ENCODE measurements at regions not wholly inside any gene's neighbourhood (a gene's known extent, or its start where the extent isn't known, plus 50 kb on each side); places are given as distances from the start of the nearest gene placed in this dataset.

- Mint-ChIP-seq H3K4me3 (no peak overlapping the region), H3K9me3 (no peaks in the 10 kb centered on the region), H3K36me3 (no peaks in the 10 kb centered on the region), H3K27ac (no peak overlapping the region), H3K27me3 (peaks cover 0 to 9% of the 10 kb centered on the region in 2 donors), H3K4me1 (no peaks in the 10 kb centered on the region)
- ATAC-seq (replicated peaks) = no peak
- DNase-seq = no peak
Measured at GRCh38 chr7:54860003-54860775, 101.2 kb upstream of the SEC61G start.

DNA sequence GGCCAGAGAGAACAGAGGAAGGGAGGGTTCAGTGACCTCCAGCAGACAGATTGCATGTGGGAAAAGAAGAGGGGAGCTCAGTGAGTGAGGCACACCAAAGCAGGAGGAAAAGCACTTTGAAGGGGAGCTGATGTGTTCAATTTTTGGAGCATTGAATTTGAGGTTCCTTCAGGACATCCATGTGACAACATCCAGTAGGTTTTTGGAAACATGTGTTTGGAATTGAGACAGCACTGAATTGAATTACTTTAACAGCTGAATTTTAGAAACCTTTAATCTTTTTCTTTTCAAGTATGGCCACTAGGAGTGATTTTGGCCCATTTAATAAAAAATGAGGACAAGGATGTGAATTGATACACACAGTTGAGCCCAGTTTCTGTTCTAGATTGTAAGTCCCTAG lies 101.8 kb upstream of the SEC61G start:
- no peaks in the 10 kb centered on the region for H3K9me3 Mint-ChIP-seq
- H3K27ac Mint-ChIP-seq = no peak overlapping the region
- ATAC-seq (replicated peaks) (no peak), DNase-seq (no peak)
- H3K36me3 Mint-ChIP-seq = no peaks in the 10 kb centered on the region
- no peak overlapping the region for H3K4me3 Mint-ChIP-seq
- peaks cover 0 to 9% of the 10 kb centered on the region in 2 donors for H3K27me3 Mint-ChIP-seq
- H3K4me1 Mint-ChIP-seq = no peaks in the 10 kb centered on the region

DNA sequence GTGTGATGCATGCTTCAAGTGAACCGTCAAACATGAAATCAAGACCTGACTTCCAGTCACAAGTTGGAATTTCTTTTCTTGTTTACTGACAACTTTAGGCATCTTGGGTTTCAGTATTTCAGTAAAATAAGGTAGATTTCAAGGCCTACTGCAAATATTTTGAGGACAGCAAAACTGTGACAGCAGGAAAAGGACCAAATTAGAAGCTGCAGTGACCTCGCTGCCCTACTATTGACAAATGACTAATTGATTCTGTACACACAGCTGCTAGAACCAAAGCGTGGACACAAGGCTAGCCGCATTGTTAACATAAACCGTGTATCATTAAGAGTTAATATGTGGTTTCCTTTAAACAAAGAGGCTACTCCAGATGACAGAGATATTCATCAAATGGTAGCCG lies 105.7 kb upstream of the SEC61G start:
- Mint-ChIP-seq H3K36me3 (no peaks in the 10 kb centered on the region), H3K4me1 (no peaks in the 10 kb centered on the region), H3K27ac (no peak overlapping the region), H3K4me3 (no peak overlapping the region), H3K9me3 (no peaks in the 10 kb centered on the region), H3K27me3 (no peaks in the 10 kb centered on the region)
- ATAC-seq (replicated peaks) = no peak
- no peak for DNase-seq

GRCh38 chr7:54869523-54869922 lies 110.5 kb upstream of the SEC61G start:
- no peak overlapping the region for H3K27ac Mint-ChIP-seq
- ATAC-seq (replicated peaks) (no peak), DNase-seq (no peak)
- H3K9me3 Mint-ChIP-seq = no peaks in the 10 kb centered on the region
- H3K4me3 Mint-ChIP-seq = no peak overlapping the region
- no peaks in the 10 kb centered on the region for H3K36me3 Mint-ChIP-seq
- H3K27me3 Mint-ChIP-seq = no peaks in the 10 kb centered on the region
- no peaks in the 10 kb centered on the region for H3K4me1 Mint-ChIP-seq

DNA sequence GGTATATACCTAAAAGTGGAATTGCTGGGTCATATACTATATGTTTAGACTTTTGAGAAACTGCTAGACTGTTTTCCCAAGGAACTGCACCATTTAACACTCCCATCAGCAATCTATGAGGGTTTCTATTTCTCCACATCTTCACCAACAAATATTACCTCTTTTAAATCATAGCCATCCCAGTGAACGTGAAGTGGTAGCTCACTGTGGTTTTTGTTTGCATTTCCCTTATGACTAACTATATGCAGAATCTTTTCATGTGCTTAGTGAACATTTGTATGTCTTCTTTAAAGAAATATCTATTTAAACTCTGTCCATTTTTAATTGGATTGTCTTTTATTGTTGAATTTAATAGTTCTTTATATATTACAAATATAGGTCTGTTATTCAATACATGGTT lies 115.8 kb upstream of the SEC61G start:
- Mint-ChIP-seq H3K27me3 (no peaks in the 10 kb centered on the region), H3K36me3 (no peaks in the 10 kb centered on the region), H3K4me1 (no peaks in the 10 kb centered on the region), H3K4me3 (no peak overlapping the region), H3K9me3 (peaks cover 0 to 2% of the 10 kb centered on the region in 2 donors), H3K27ac (no peak overlapping the region)
- DNase-seq (no peak), ATAC-seq (replicated peaks) (no peak)

GRCh38 chr7:54877683-54878082 lies 118.7 kb upstream of the SEC61G start:
- ATAC-seq (replicated peaks) (no peak), DNase-seq (no peak)
- Mint-ChIP-seq H3K9me3 (peaks cover 0 to 2% of the 10 kb centered on the region in 2 donors), H3K27ac (no peak overlapping the region), H3K4me1 (no peaks in the 10 kb centered on the region), H3K36me3 (no peaks in the 10 kb centered on the region), H3K27me3 (no peaks in the 10 kb centered on the region), H3K4me3 (no peak overlapping the region)

DNA sequence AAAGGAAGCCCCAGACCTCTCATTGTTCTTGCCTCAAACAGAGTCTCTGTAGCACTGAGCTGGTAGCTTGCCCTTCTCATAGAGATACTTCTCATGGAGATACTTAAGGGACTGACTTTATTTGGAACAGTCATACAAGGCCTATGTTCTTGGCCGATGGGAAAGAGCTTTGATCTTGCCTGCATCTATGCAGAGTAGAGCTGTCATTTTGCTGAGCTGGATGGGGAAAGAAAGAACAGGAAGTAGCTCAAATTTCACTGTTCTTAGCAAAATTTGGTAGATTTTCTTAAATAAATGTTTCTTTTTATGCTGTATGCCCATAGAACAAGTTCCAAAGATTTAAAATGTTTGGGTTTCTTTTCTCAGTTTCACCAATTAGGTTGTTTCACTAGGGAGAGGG lies 119.3 kb upstream of the SEC61G start:
- Mint-ChIP-seq H3K27ac (no peak overlapping the region), H3K4me3 (no peak overlapping the region), H3K27me3 (no peaks in the 10 kb centered on the region), H3K9me3 (peaks cover 0 to 2% of the 10 kb centered on the region in 2 donors), H3K4me1 (no peaks in the 10 kb centered on the region), H3K36me3 (no peaks in the 10 kb centered on the region)
- no peak for DNase-seq
- ATAC-seq (replicated peaks) = no peak

DNA sequence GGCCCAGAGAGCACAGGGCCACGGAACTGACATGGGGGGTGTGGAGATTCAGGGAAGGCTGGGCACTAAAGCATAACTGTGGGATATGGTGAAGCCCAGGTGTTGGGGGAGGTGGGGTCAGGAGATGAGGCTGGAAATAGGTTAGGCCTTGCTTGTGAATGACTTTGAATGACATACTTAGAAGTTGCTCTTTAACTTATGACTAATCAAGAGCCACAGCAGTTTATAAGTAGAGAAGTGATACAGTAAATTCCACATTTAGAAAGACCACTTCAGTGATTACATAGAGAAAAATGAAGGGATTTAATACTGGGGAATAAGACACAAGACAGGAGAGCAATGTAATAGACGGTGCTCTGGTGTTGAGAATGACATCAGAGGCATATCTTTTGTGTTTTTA lies 120.8 kb upstream of the SEC61G start:
- peak in 1 of 2 donors; percentile 21 for ATAC-seq (replicated peaks)
- Mint-ChIP-seq H3K36me3 (no peaks in the 10 kb centered on the region), H3K4me3 (no peak overlapping the region)

GRCh38 chr7:54880326-54880989 lies 121.4 kb upstream of the SEC61G start:
- Mint-ChIP-seq H3K9me3 (peaks cover 0 to 2% of the 10 kb centered on the region in 2 donors), H3K4me3 (no peak overlapping the region), H3K36me3 (no peaks in the 10 kb centered on the region), H3K27ac (no peak overlapping the region), H3K27me3 (no peaks in the 10 kb centered on the region), H3K4me1 (no peaks in the 10 kb centered on the region)
- ATAC-seq (replicated peaks) = no peak
- DNase-seq = no peak

More for the DNA sequence above, 120.8 kb upstream of the SEC61G start:
- DNase-seq = no peak
- H3K27ac Mint-ChIP-seq = no peak overlapping the region
- H3K4me1 Mint-ChIP-seq = no peaks in the 10 kb centered on the region
- no peaks in the 10 kb centered on the region for H3K27me3 Mint-ChIP-seq
- peaks cover 0 to 2% of the 10 kb centered on the region in 2 donors for H3K9me3 Mint-ChIP-seq

- DNase-seq (no peak), ATAC-seq (replicated peaks) (no peak)
- peaks cover 0 to 3% of the 10 kb centered on the region in 2 donors for H3K27me3 Mint-ChIP-seq
- peaks cover 0 to 2% of the 10 kb centered on the region in 2 donors for H3K9me3 Mint-ChIP-seq
- H3K27ac Mint-ChIP-seq = no peak overlapping the region
- H3K4me3 Mint-ChIP-seq = no peak overlapping the region
- no peaks in the 10 kb centered on the region for H3K36me3 Mint-ChIP-seq
- H3K4me1 Mint-ChIP-seq = no peaks in the 10 kb centered on the region
Measured at GRCh38 chr7:54881816-54882520, 123.0 kb upstream of the SEC61G start.

DNA sequence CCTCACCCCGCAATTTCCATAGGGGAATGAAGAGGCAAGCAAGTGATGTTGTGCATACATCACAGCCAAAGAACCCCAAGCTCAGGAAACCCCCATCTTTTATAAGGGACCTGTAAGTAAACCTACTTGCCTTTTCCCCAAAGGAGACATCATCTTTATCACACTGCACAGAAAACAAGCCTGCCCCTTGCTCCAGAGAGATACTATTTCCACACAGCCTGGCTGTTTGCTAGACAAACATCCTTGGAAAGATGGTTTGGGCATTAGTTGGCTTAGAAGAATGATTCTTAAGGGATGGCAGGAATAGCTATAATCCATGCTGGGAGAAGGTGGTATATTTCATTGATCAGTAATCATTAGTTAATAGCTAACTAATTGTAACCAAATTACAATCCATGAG lies 123.7 kb upstream of the SEC61G start:
- Mint-ChIP-seq H3K4me3 (no peak overlapping the region), H3K27ac (no peak overlapping the region), H3K4me1 (no peaks in the 10 kb centered on the region), H3K9me3 (peaks cover 0 to 2% of the 10 kb centered on the region in 2 donors), H3K27me3 (peaks cover 0 to 3% of the 10 kb centered on the region in 2 donors), H3K36me3 (no peaks in the 10 kb centered on the region)
- no peak for ATAC-seq (replicated peaks)
- DNase-seq = no peak

GRCh38 chr7:54883576-54883975 lies 124.6 kb upstream of the SEC61G start:
- Mint-ChIP-seq H3K36me3 (no peaks in the 10 kb centered on the region), H3K27ac (no peak overlapping the region), H3K4me3 (no peak overlapping the region), H3K27me3 (peaks cover 7 to 11% of the 10 kb centered on the region in 2 donors), H3K4me1 (peaks cover 0 to 4% of the 10 kb centered on the region in 2 donors), H3K9me3 (peaks cover 2 to 4% of the 10 kb centered on the region in 2 donors)
- ATAC-seq (replicated peaks) (no peak), DNase-seq (no peak)

GRCh38 chr7:54885285-54885684 lies 126.3 kb upstream of the SEC61G start:
- no peak overlapping the region for H3K4me3 Mint-ChIP-seq
- ATAC-seq (replicated peaks) (no peak), DNase-seq (no peak)
- peaks cover 10 to 13% of the 10 kb centered on the region in 2 donors for H3K27me3 Mint-ChIP-seq
- no peaks in the 10 kb centered on the region for H3K36me3 Mint-ChIP-seq
- H3K4me1 Mint-ChIP-seq = peaks cover 0 to 4% of the 10 kb centered on the region in 2 donors
- peaks cover 0 to 4% of the 10 kb centered on the region in 2 donors for H3K9me3 Mint-ChIP-seq
- H3K27ac Mint-ChIP-seq = no peak overlapping the region

DNA sequence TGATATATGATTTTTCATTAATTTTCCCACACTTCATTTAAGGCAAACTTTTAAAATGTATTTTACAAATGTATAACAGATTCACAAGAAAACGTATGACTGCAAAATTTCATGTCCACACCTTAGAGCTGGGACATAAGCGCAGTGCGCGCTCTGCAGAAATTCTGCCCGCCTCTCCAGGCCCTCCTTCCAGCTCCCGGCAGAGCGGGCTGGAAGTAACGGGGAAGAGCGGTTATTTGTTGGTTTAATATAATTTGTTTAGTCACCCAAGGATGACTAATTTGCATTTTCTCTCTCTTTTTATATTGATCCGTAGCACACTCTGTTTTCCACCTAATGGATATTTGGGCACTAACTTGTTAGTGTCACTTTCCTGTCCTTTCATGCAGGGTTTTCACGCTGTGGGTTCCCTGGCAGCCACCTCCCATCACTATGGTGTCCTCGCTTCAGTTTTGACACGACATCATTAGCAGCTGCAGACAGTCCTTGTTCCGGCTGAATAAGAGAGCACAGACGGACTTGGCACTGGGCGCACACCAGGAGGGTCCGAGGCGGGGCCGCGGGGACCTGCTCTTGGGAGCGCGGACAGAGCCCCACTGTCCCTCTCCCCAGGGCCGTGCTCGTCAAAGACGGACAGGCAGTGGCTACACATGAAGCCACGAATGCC lies 129.2 kb upstream of the SEC61G start:
- Mint-ChIP-seq H3K4me3 (no peak overlapping the region), H3K4me1 (peaks cover 0 to 4% of the 10 kb centered on the region in 2 donors), H3K9me3 (peaks cover 0 to 4% of the 10 kb centered on the region in 2 donors), H3K27ac (no peak overlapping the region), H3K27me3 (peaks cover 10 to 13% of the 10 kb centered on the region in 2 donors), H3K36me3 (no peaks in the 10 kb centered on the region)
- DNase-seq = no peak
- ATAC-seq (replicated peaks) = no peak
